CD14-positive monocyte (primary cell): ENCODE measurements at regions not wholly inside any gene's neighbourhood (a gene's known extent, or its start where the extent isn't known, plus 50 kb on each side); places are given as distances from the start of the nearest gene placed in this dataset.

ENCODE experiments used
- DNase-seq, 3 donors: peaks; one replicate each; pipeline ENCODE4 v3.0.0-alpha.2; 2011 to 2022
- H2AFZ ChIP-seq: 2 replicates; pipeline ENCODE4 v1.6.0; 2012; ENCODE audit warnings: mild to moderate bottlenecking, low read depth, low read length, inconsistent platforms; ENCODE audit not compliant: insufficient read depth, poor library complexity, severe bottlenecking
- H3K27ac ChIP-seq, 2 donors: 1 replicate in 1 of 2; 2 replicates in 1 of 2; pipeline ENCODE4 v1.5.1; 2012 to 2013; ENCODE audit warnings: low read length in 2 of 2, control low read depth in 1 of 2, inconsistent platforms in 1 of 2, low read depth in 1 of 2, mild to moderate bottlenecking in 1 of 2
- H3K27me3 ChIP-seq, 2 donors: one replicate each; pipeline versions ENCODE4 v1.6.0 to v1.6.1; 2011 to 2013; ENCODE audit warnings: low read length in 2 of 2; ENCODE audit not compliant: control insufficient read depth in 2 of 2, insufficient read depth in 2 of 2
- H3K36me3 ChIP-seq, 2 donors: replicated peaks in 1 of 2; 1 replicate in 1 of 2; 2 replicates in 1 of 2; pipeline versions ENCODE4 v1.5.1 to v1.6.1; 2012 to 2013; ENCODE audit warnings: low read length in 2 of 2, control low read depth in 1 of 2, inconsistent platforms in 1 of 2, mild to moderate bottlenecking in 1 of 2; ENCODE audit not compliant: insufficient read depth in 2 of 2, control insufficient read depth in 1 of 2
- H3K4me1 ChIP-seq, 2 donors: 1 replicate in 1 of 2; 2 replicates in 1 of 2; pipeline versions ENCODE4 v1.5.1 to v1.6.1; 2012 to 2013; ENCODE audit warnings: low read length in 2 of 2, control low read depth in 1 of 2, inconsistent platforms in 1 of 2, mild to moderate bottlenecking in 1 of 2, moderate library complexity in 1 of 2; ENCODE audit not compliant: insufficient read depth in 2 of 2, control insufficient read depth in 1 of 2
- H3K4me2 ChIP-seq: replicated peaks from 2 replicates; pipeline ENCODE3; 2012; ENCODE audit warnings: low read length, moderate library complexity, mild to moderate bottlenecking; ENCODE audit not compliant: poor library complexity, severe bottlenecking; ENCODE audit errors: extremely low read depth
- H3K4me3 ChIP-seq, 3 experiments: fragments of 200-600 bp in 1 of 3; sonication (generic) in 1 of 3; replicated peaks in 1 of 3; 1 replicate in 2 of 3; 2 replicates in 1 of 3; pipeline ENCODE4 v1.5.1; 2011 to 2013; ENCODE audit warnings: low read length in 3 of 3, mild to moderate bottlenecking in 3 of 3, control low read depth in 2 of 3, low read depth in 2 of 3, inconsistent platforms in 1 of 3, moderate library complexity in 1 of 3
- H3K79me2 ChIP-seq: 2 replicates; pipeline ENCODE4 v1.6.0; 2012; ENCODE audit warnings: mild to moderate bottlenecking, control low read depth, inconsistent platforms, low read length, moderate library complexity; ENCODE audit not compliant: insufficient read depth
- H3K9ac ChIP-seq: 2 replicates; pipeline ENCODE4 v1.6.0; 2017; ENCODE audit warnings: low read length, mild to moderate bottlenecking; ENCODE audit not compliant: insufficient read depth, poor library complexity, severe bottlenecking
- H3K9me3 ChIP-seq, 2 donors: replicated peaks in 1 of 2; 1 replicate in 1 of 2; 2 replicates in 1 of 2; pipeline versions ENCODE4 v1.5.1 to v1.6.1; 2012 to 2013; ENCODE audit warnings: low read length in 2 of 2, control low read depth in 1 of 2; ENCODE audit not compliant: control insufficient read depth in 1 of 2, insufficient read depth in 1 of 2
- H4K20me1 ChIP-seq: 2 replicates; pipeline ENCODE4 v1.6.0; 2012; ENCODE audit warnings: mild to moderate bottlenecking, low read length, control low read depth, moderate library complexity; ENCODE audit not compliant: insufficient read depth
- H3K27ac Mint-ChIP-seq, 7 donors: one replicate each; pipeline ENCODE4 v1.8.0; 2020; ENCODE audit warnings: mild to moderate bottlenecking in 7 of 7, mixed read lengths in 7 of 7, moderate library complexity in 6 of 7, inconsistent platforms in 2 of 7
- H3K27me3 Mint-ChIP-seq, 3 donors: one replicate each; pipeline ENCODE4 v1.8.0; 2021 to 2022; ENCODE audit warnings: low read depth in 3 of 3, mild to moderate bottlenecking in 3 of 3, mixed read lengths in 3 of 3, moderate library complexity in 3 of 3, inconsistent platforms in 1 of 3
- H3K36me3 Mint-ChIP-seq, 2 donors: one replicate each; pipeline ENCODE4 v1.8.0; 2020; ENCODE audit warnings: mixed read lengths in 2 of 2, inconsistent platforms in 1 of 2, mild to moderate bottlenecking in 1 of 2
- H3K4me1 Mint-ChIP-seq: one replicate; pipeline ENCODE4 v1.8.0; 2020; ENCODE audit warnings: mild to moderate bottlenecking, mixed read lengths
- H3K4me3 Mint-ChIP-seq, 2 donors: one replicate each; pipeline ENCODE4 v1.8.0; 2020; ENCODE audit warnings: mild to moderate bottlenecking in 2 of 2, mixed read lengths in 2 of 2, moderate library complexity in 1 of 2
- H3K9me3 Mint-ChIP-seq, 7 donors: one replicate each; pipeline ENCODE4 v1.8.0; 2020 to 2022; ENCODE audit warnings: mixed read lengths in 7 of 7, mild to moderate bottlenecking in 6 of 7, moderate library complexity in 6 of 7, inconsistent platforms in 2 of 7
- WGBS: methylation state at CpG from one replicate; pipeline ENCODE4 v1.1.5; 2013; ENCODE audit warnings: missing lambda C conversion rate; ENCODE audit not compliant: insufficient coverage; 5-methylcytosine and 5-hydroxymethylcytosine counted together
- intact Hi-C, 2 donors: fragments of 100-400 bp; cut with micrococcal nuclease; formaldehyde crosslinking; loops; one replicate each; pipeline versions ENCODE4 v1.15.0 to v1.15.1; 2023
- TF ChIP-seq, protein P1 (sequence below): fragments of 200-600 bp; IDR thresholded peaks from one replicate; pipeline ENCODE4 v1.8.0; 2022; ENCODE audit warnings: antibody characterized with exemption, mild to moderate bottlenecking

DNA sequence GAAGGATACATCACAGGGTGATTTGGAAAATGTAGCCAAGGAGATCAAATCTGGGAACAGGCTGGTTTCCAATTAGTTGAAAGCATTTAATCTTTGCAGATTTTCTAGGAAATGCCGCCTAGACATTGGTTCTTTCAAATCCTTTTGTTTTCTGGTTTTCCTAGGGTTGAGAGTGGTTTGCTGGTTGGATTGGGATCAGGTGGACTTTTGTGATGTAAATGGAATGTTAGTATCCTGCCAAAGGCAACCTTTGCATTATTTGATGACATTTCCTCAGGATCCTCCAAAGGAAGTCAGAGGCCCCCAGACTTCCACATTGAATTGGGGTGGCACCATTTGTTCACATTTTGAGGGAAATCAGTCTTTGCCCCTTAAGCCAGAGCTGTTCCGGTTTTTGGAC is 245.5 kb upstream of the RPS23 start:
- Histone ChIP-seq H3K9ac (no peak overlapping the region), H4K20me1 (no peaks in the 10 kb centered on the region), H3K9me3 (no peaks in the 10 kb centered on the region), H2AFZ (no peak overlapping the region), H3K4me3 (no peak overlapping the region), H3K27ac (no peak overlapping the region), H3K4me1 (no peaks in the 10 kb centered on the region), H3K27me3 (no peaks in the 10 kb centered on the region), H3K4me2 (no peak overlapping the region), H3K36me3 (no peaks in the 10 kb centered on the region), H3K79me2 (no peaks in the 10 kb centered on the region)
- TF ChIP-seq, protein P1, sequence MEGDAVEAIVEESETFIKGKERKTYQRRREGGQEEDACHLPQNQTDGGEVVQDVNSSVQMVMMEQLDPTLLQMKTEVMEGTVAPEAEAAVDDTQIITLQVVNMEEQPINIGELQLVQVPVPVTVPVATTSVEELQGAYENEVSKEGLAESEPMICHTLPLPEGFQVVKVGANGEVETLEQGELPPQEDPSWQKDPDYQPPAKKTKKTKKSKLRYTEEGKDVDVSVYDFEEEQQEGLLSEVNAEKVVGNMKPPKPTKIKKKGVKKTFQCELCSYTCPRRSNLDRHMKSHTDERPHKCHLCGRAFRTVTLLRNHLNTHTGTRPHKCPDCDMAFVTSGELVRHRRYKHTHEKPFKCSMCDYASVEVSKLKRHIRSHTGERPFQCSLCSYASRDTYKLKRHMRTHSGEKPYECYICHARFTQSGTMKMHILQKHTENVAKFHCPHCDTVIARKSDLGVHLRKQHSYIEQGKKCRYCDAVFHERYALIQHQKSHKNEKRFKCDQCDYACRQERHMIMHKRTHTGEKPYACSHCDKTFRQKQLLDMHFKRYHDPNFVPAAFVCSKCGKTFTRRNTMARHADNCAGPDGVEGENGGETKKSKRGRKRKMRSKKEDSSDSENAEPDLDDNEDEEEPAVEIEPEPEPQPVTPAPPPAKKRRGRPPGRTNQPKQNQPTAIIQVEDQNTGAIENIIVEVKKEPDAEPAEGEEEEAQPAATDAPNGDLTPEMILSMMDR, result no peak
- Mint-ChIP-seq H3K27ac (no peak overlapping the region), H3K9me3 (peaks cover 5 to 18% (median 9%) of the 10 kb centered on the region in 7 donors), H3K27me3 (peaks cover 0 to 2% (median 0%) of the 10 kb centered on the region in 3 donors), H3K4me1 (no peaks in the 10 kb centered on the region), H3K36me3 (no peaks in the 10 kb centered on the region), H3K4me3 (no peak overlapping the region)
- whole genome bisulfite sequencing, result 100% methylated on average over 1 of the region's 2 CpGs
- intact Hi-C loops, result no loop called here
- DNase-seq, result no peak

DNA sequence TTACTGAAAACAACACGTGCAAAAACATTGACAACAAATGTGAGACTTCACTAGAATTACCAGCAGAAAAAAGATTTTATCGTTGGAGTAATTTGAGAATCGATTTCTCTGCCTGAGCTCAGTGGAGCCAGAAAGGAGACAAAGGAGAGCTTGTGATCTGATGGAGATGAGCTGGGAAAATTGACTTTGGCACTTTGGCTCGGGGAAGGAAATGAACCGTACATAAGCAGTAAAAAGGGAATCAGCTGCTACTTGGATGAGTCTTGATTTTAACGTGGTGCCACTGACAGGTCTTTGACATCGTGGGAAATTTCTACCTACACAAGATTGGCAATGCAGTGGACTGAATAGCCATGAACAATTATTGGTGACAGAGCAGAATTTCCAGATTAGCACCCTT is 244.7 kb upstream of the RPS23 start:
- H3K4me2 ChIP-seq, result no peak overlapping the region
- no peaks in the 10 kb centered on the region for H3K4me1 Mint-ChIP-seq
- no peak overlapping the region for H3K27ac ChIP-seq
- H2AFZ ChIP-seq, result no peak overlapping the region
- H3K79me2 ChIP-seq, result no peaks in the 10 kb centered on the region
- H3K9ac ChIP-seq, result no peak overlapping the region
- no peak overlapping the region for H3K4me3 ChIP-seq
- no peaks in the 10 kb centered on the region for H3K36me3 Mint-ChIP-seq
- H3K9me3 ChIP-seq, result no peaks in the 10 kb centered on the region
- no peak overlapping the region for H3K4me3 Mint-ChIP-seq
- H3K27me3 ChIP-seq, result no peaks in the 10 kb centered on the region
- H3K27ac Mint-ChIP-seq, result no peak overlapping the region
- DNase-seq, result no peak
- peaks cover 1 to 13% (median 6%) of the 10 kb centered on the region in 7 donors for H3K9me3 Mint-ChIP-seq
- no peaks in the 10 kb centered on the region for H4K20me1 ChIP-seq
- WGBS, result 90% methylated on average over 2 of the region's 7 CpGs
- TF ChIP-seq, protein P1, result no peak
- H3K36me3 ChIP-seq, result no peaks in the 10 kb centered on the region
- intact Hi-C loops, result no loop called here
- no peaks in the 10 kb centered on the region for H3K4me1 ChIP-seq
- peaks cover 0 to 2% (median 0%) of the 10 kb centered on the region in 3 donors for H3K27me3 Mint-ChIP-seq
